ENCODE measurements at regions not wholly inside any gene's neighbourhood (a gene's known extent, or its start where the extent isn't known, plus 50 kb on each side); places are given as distances from the start of the nearest gene placed in this dataset.
"Not testable (repeated sequence)": the region's sequence is repeated elsewhere in the genome, so short reads cannot be mapped to it uniquely, and the experiment has no call there.

DNA sequence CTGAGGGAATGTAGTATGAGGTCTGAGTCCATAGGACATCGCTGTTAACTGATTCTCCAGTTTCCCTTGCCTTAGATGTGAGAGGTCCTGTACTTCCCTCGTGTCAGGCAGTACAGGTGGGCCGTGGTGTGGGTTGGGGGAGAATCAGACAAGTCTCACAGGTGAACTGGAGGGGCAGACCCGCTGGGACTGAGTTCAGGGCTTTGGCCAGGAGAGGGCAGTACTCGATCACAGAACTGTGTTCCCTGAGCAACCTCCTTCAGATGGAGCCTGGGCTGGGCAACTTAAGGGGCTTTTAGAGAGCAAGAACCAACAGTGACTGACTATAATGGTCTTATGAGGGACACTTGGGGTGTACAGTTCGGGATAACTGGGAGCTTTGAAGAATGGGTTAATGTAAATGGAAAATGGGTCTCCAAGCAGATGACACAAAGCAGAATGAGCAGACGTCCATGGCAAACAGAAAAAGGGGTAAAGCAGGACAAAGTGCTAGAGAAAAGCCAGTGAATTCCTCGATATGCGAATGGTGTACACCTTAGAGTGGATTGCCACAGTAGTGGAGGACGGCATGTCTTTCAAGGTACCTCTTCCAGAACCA, 83.6 kb downstream of the CCNG2 start:
- TF ChIP-seq YY1 (IDR thresholded peaks at IDR 0.05; ENCODE audit: insufficient read depth, insufficient read length) = no peak
- TF ChIP-seq SUZ12 (IDR thresholded peaks at IDR 0.05; ENCODE audit: extremely low read depth, insufficient read depth, insufficient read length) = no peak
- TF ChIP-seq ZNF274 (IDR thresholded peaks at IDR 0.05; ENCODE audit: low read depth, low read length) = no peak
- no peak overlapping the region for H3K9ac ChIP-seq (ENCODE audit: insufficient read length, low read depth)
- DNase-seq (ENCODE audit: low read depth, low spot score) = peak; percentile 58
- no peaks in the 10 kb centered on the region for H3K4me1 ChIP-seq (ENCODE audit: insufficient read depth, insufficient read length)
- H3K27me3 ChIP-seq (ENCODE audit: insufficient read depth, insufficient read length) = no peaks in the 10 kb centered on the region
- no peaks in the 10 kb centered on the region for H3K9me3 ChIP-seq (ENCODE audit: insufficient read depth, low read length)
- no peaks in the 10 kb centered on the region for H3K36me3 ChIP-seq (ENCODE audit: insufficient read depth, insufficient read length, low read length)
- H3K4me3 ChIP-seq (ENCODE audit: insufficient read length, low read depth) = no peak overlapping the region

GRCh38 chr4:77248805-77249204, 91.8 kb downstream of the CCNG2 start:
- Histone ChIP-seq H3K4me3 (ENCODE audit: insufficient read length, low read depth) (no peak overlapping the region), H3K9me3 (ENCODE audit: insufficient read depth, low read length) (no peaks in the 10 kb centered on the region), H3K27me3 (ENCODE audit: insufficient read depth, insufficient read length) (no peaks in the 10 kb centered on the region), H3K9ac (ENCODE audit: insufficient read length, low read depth) (no peak overlapping the region), H3K4me1 (ENCODE audit: insufficient read depth, insufficient read length) (no peaks in the 10 kb centered on the region), H3K36me3 (ENCODE audit: insufficient read depth, insufficient read length, low read length) (no peaks in the 10 kb centered on the region)
- TF ChIP-seq YY1 (IDR thresholded peaks at IDR 0.05; ENCODE audit: insufficient read depth, insufficient read length) (no peak), ZNF274 (IDR thresholded peaks at IDR 0.05; ENCODE audit: low read depth, low read length) (no peak), SUZ12 (IDR thresholded peaks at IDR 0.05; ENCODE audit: extremely low read depth, insufficient read depth, insufficient read length) (no peak)
- DNase-seq (ENCODE audit: low read depth, low spot score) = no peak

DNA sequence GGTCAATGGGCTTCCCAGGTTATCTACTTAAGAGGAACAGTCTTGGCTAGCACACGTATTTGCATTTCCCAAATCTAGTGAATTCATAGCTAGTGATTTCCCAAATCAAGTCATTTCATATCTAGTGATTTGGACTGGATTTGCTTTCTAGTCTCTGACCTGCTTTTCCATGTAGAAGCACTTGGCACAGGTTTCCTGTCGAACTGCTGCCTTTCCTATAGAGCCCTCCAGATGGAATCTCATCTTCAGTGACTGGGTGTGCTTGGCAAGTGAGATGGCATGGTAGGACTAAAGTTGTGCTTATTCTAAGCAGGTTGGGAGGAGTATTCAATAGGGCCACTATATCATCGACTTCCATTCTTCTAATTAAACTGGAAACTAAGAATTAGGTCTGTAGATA, 94.7 kb downstream of the CCNG2 start:
- no peak overlapping the region for H3K9ac ChIP-seq (ENCODE audit: insufficient read length, low read depth)
- H3K36me3 ChIP-seq (ENCODE audit: insufficient read depth, insufficient read length, low read length) = no peaks in the 10 kb centered on the region
- no peaks in the 10 kb centered on the region for H3K4me1 ChIP-seq (ENCODE audit: insufficient read depth, insufficient read length)
- DNase-seq (ENCODE audit: low read depth, low spot score) = no peak
- no peaks in the 10 kb centered on the region for H3K27me3 ChIP-seq (ENCODE audit: insufficient read depth, insufficient read length)
- TF ChIP-seq YY1 (IDR thresholded peaks at IDR 0.05; ENCODE audit: insufficient read depth, insufficient read length) = no peak
- H3K4me3 ChIP-seq (ENCODE audit: insufficient read length, low read depth) = no peak overlapping the region
- H3K9me3 ChIP-seq (ENCODE audit: insufficient read depth, low read length) = no peaks in the 10 kb centered on the region

- H3K27me3 ChIP-seq (ENCODE audit: insufficient read depth, insufficient read length) = no peaks in the 10 kb centered on the region
- no peak for DNase-seq (ENCODE audit: low read depth, low spot score)
- TF ChIP-seq YY1 (IDR thresholded peaks at IDR 0.05; ENCODE audit: insufficient read depth, insufficient read length) = no peak
- no peak for TF ChIP-seq SUZ12 (IDR thresholded peaks at IDR 0.05; ENCODE audit: extremely low read depth, insufficient read depth, insufficient read length)
- TF ChIP-seq ZNF274 (IDR thresholded peaks at IDR 0.05; ENCODE audit: low read depth, low read length) = no peak
Measured at GRCh38 chr4:77263247-77263646, 106.2 kb downstream of the CCNG2 start.

GRCh38 chr4:77263976-77264375, 107.0 kb downstream of the CCNG2 start:
- not testable (repeated sequence) for H3K27me3 ChIP-seq (ENCODE audit: insufficient read depth, insufficient read length); H3K36me3 ChIP-seq (ENCODE audit: insufficient read depth, insufficient read length, low read length); H3K9ac ChIP-seq (ENCODE audit: insufficient read length, low read depth); H3K4me3 ChIP-seq (ENCODE audit: insufficient read length, low read depth); H3K4me1 ChIP-seq (ENCODE audit: insufficient read depth, insufficient read length); DNase-seq (ENCODE audit: low read depth, low spot score); H3K9me3 ChIP-seq (ENCODE audit: insufficient read depth, low read length)

More at GRCh38 chr4:77263247-77263646, 106.2 kb downstream of the CCNG2 start:
- Histone ChIP-seq H3K4me1 (ENCODE audit: insufficient read depth, insufficient read length) (no peaks in the 10 kb centered on the region), H3K4me3 (ENCODE audit: insufficient read length, low read depth) (no peak overlapping the region), H3K9ac (ENCODE audit: insufficient read length, low read depth) (no peak overlapping the region), H3K9me3 (ENCODE audit: insufficient read depth, low read length) (peaks cover 6% of the 10 kb centered on the region; the same call in 1 of the 2 replicates), H3K36me3 (ENCODE audit: insufficient read depth, insufficient read length, low read length) (no peaks in the 10 kb centered on the region)

GRCh38 chr4:77264826-77265225, 107.8 kb downstream of the CCNG2 start:
- Histone ChIP-seq H3K9ac (ENCODE audit: insufficient read length, low read depth) (no peak overlapping the region), H3K27me3 (ENCODE audit: insufficient read depth, insufficient read length) (no peaks in the 10 kb centered on the region), H3K9me3 (ENCODE audit: insufficient read depth, low read length) (peaks cover 6% of the 10 kb centered on the region; the same call in 1 of the 2 replicates), H3K4me3 (ENCODE audit: insufficient read length, low read depth) (no peak overlapping the region), H3K36me3 (ENCODE audit: insufficient read depth, insufficient read length, low read length) (no peaks in the 10 kb centered on the region), H3K4me1 (ENCODE audit: insufficient read depth, insufficient read length) (no peaks in the 10 kb centered on the region)
- no peak for TF ChIP-seq ZNF274 (IDR thresholded peaks at IDR 0.05; ENCODE audit: low read depth, low read length)
- DNase-seq (ENCODE audit: low read depth, low spot score) = no peak

GRCh38 chr4:77268108-77268507, 111.1 kb downstream of the CCNG2 start:
- Histone ChIP-seq H3K9ac (ENCODE audit: insufficient read length, low read depth) (no peak overlapping the region), H3K4me3 (ENCODE audit: insufficient read length, low read depth) (no peak overlapping the region), H3K27me3 (ENCODE audit: insufficient read depth, insufficient read length) (no peaks in the 10 kb centered on the region), H3K9me3 (ENCODE audit: insufficient read depth, low read length) (peaks cover 6% of the 10 kb centered on the region; the same call in 1 of the 2 replicates), H3K4me1 (ENCODE audit: insufficient read depth, insufficient read length) (no peaks in the 10 kb centered on the region), H3K36me3 (ENCODE audit: insufficient read depth, insufficient read length, low read length) (no peaks in the 10 kb centered on the region)
- TF ChIP-seq ZNF274 (IDR thresholded peaks at IDR 0.05; ENCODE audit: low read depth, low read length) (no peak), YY1 (IDR thresholded peaks at IDR 0.05; ENCODE audit: insufficient read depth, insufficient read length) (no peak), SUZ12 (IDR thresholded peaks at IDR 0.05; ENCODE audit: extremely low read depth, insufficient read depth, insufficient read length) (no peak)
- DNase-seq (ENCODE audit: low read depth, low spot score) = no peak

DNA sequence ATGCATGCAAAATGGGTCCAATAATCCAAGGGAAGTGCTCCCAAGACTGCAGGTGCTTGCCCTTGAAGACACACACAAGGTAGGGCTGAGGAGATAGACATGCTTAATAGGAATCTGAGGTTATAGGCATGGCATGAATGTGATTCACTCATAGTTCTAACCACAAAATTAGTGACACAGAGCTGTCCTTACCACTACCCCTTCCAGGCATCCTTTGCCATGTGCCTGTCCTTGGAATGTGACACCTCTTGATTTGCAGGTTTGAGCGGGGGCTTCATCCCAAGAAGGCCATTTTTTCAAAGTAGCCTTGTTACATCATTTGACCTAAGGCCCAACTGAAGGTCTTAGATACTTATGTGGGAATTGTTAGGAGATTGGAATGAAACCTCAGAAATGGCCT, 112.5 kb downstream of the CCNG2 start:
- DNase-seq (ENCODE audit: low read depth, low spot score) = no peak
- Histone ChIP-seq H3K27me3 (ENCODE audit: insufficient read depth, insufficient read length) (no peaks in the 10 kb centered on the region), H3K9me3 (ENCODE audit: insufficient read depth, low read length) (peaks cover 6% of the 10 kb centered on the region; the same call in 1 of the 2 replicates), H3K4me1 (ENCODE audit: insufficient read depth, insufficient read length) (no peaks in the 10 kb centered on the region), H3K36me3 (ENCODE audit: insufficient read depth, insufficient read length, low read length) (no peaks in the 10 kb centered on the region), H3K9ac (ENCODE audit: insufficient read length, low read depth) (no peak overlapping the region), H3K4me3 (ENCODE audit: insufficient read length, low read depth) (no peak overlapping the region)
- TF ChIP-seq SUZ12 (IDR thresholded peaks at IDR 0.05; ENCODE audit: extremely low read depth, insufficient read depth, insufficient read length) = no peak
